DMS153 (cell line): ENCODE measurements at regions not wholly inside any gene's neighbourhood (a gene's known extent, or its start where the extent isn't known, plus 50 kb on each side); places are given as distances from the start of the nearest gene placed in this dataset.
A peak's percentile ranks its signal among the peaks of the same experiment; 100 is the strongest.

ENCODE experiments used
- DNase-seq: peaks from one replicate; lab custom pipeline; 2025; lab: John Stamatoyannopoulos, UW

GRCh38 chr5:93884254-93884653 lies 142.9 kb upstream of the POU5F2 start:
- DNase-seq, result no peak

- DNase-seq, result no peak
Observed at GRCh38 chr5:93883459-93883858, 142.1 kb upstream of the POU5F2 start.

- DNase-seq, result no peak
Observed at GRCh38 chr5:93875693-93876092, 134.3 kb upstream of the POU5F2 start.

DNA sequence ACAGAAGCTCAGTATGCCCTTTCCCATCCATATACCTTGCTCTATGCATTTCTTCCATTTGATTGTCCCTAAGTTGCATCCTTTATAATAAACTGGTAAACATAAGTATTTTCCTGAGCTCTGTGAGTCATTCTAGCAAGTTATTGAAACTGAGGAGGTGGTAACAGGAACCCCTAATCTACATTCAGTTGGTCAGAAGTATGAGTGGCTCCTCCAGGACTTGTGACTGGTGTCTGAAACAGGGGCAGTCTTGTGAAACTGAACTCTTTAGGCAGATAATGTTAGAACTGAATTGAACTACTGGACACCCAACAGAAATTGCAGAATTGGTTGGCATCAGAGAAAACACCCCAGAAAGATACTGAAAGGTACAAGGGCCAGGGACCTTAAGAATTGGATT lies 133.1 kb upstream of the POU5F2 start:
- no peak for DNase-seq

DNA sequence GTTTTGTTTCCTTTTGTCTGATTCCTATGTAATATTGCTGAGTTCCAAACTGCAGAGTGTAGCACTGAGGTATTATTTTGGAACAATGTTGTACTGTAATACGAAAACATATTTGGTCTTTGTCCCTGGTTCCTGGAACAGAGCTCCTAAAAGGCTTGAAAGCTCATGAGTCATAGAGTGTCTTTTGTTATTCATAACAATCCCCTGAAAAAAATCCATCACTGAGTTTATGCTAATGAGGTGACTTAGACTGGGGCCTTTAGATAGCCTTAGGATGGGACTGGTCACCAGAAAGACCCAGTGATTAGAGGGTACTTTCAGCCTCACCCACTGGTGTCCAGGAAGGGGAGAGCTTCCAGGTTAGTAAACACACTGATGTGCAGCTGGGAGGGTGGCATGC lies 132.7 kb upstream of the POU5F2 start:
- DNase-seq, result no peak

- no peak for DNase-seq
Observed at GRCh38 chr5:93873211-93873736, 131.9 kb upstream of the POU5F2 start.

DNA sequence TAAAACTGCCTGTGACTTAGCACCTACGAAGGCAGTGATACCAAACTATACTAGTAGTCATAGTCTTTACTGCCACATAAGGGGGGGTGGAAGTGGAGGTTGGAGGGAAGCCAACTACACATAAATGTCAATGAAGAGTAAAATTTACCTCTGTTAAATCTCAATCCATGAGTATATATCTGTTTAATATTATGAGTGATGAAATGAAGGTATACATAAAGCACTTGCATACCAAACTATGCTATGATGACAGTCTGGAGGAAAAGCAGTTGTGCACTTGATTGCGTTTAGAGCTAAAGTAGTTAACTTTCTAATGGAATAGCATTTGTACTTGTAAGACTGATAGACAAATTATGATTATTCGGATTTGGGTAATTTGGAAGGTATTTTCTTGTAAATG lies 129.2 kb upstream of the POU5F2 start:
- DNase-seq, result no peak

DNA sequence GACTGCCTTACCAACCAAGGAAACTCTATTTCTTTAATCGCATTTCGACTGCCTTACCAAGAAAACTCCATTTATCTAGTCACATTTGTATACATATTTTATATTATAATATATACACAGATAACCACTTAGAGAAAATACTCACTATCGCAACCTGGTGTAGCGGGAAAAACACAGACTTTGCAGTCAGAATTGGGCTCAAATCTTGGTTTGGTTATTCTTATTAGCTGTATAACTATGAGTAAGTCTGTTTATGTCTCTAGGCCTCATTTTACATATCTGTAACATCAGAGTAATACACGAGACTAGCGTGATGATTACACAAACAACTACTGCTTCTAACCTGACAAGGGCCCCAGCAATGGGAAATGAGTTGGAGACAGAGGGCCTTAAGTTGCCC lies 127.5 kb upstream of the POU5F2 start:
- DNase-seq, result no peak

- no peak for DNase-seq
Observed at GRCh38 chr5:93850311-93850710, 108.9 kb upstream of the POU5F2 start.

- DNase-seq, result no peak
Observed at GRCh38 chr5:93845376-93845775, 104.0 kb upstream of the POU5F2 start.

GRCh38 chr5:93831449-93831848 lies 90.0 kb upstream of the POU5F2 start:
- no peak for DNase-seq

DNA sequence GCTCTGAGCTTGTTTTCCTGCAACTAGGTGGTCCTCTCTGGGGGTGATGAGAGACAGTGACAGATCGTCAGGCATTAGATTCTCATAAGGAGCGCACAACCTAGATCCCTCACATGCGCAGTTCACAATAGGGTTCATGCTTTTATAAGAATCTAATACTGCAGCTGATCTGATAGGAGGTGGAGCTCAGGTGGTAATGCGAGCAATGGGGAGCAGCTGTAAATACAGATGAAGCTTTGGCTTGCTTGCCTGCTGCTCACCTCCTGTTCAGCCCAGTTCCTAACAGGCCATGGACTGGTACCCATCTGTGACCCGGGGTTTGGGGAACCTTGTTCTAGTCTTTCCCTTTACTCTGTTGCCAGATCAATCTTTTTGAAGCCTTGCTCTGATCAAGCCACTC lies 89.5 kb upstream of the POU5F2 start:
- no peak for DNase-seq

DNA sequence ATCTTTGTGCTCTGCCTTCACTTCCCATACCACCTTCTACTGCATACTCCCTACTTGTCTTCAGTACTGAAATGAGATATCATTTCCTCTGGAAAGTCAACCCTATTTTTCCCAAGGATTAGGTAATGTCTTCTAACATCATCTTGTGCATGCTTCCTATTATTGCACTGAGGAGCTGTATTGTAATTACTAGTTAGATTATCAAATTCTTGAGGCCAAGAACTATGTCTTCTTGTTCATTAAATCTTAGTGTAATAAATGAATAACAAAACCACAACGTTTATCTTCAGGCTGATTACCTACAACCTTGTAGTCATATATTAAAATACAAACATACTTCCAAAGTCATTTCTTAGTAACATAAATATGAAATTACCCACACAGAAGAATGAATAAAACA lies 87.9 kb upstream of the POU5F2 start:
- DNase-seq, result no peak

- DNase-seq, result no peak
Observed at GRCh38 chr5:93821891-93822415, 80.6 kb upstream of the POU5F2 start.

DNA sequence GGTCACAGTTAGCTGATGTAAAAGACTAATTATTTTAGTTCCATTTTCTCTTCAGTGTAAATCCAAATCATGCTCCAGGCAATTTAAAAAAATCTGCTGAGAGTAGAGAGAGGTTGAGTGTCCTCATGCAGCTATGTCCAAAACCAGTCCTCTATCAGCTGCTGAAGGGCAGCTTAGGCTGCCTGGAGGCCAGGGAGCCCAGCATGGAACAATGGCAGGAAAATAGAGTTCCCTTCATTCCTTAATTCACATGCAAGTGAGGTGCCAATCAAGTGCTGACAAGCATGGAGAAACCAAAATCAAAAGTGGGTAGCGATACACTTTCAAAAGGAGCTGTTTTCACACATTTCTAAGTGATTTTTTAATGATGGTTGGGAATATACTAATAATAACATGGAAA lies 78.3 kb upstream of the POU5F2 start:
- no peak for DNase-seq

DNA sequence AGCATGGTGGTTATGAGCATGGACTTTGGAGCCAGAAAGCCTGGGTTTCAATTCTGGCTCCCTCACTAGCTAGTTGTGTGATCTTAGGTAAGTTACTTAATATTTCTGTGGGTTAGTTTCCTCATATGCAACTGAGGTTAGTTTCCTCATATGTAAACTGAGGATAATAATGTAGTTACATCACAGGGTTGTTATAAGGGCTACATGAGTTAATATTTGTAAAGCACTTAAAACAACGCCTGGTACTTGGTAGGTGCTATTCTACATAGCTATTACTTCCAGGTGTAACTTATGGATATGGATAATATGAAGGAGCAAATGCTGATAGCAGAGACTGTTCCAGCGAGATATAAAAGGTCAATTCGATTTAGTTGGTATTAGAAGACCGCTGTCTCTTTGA lies 69.4 kb upstream of the POU5F2 start:
- DNase-seq, result no peak

GRCh38 chr5:93809430-93809829 lies 68.0 kb upstream of the POU5F2 start:
- DNase-seq, result no peak

GRCh38 chr5:93807846-93808245 lies 66.4 kb upstream of the POU5F2 start:
- no peak for DNase-seq

- DNase-seq, result no peak
Observed at GRCh38 chr5:93805616-93806379, 64.4 kb upstream of the POU5F2 start.

- DNase-seq, result no peak
Observed at GRCh38 chr5:93800988-93801811, 59.8 kb upstream of the POU5F2 start.

DNA sequence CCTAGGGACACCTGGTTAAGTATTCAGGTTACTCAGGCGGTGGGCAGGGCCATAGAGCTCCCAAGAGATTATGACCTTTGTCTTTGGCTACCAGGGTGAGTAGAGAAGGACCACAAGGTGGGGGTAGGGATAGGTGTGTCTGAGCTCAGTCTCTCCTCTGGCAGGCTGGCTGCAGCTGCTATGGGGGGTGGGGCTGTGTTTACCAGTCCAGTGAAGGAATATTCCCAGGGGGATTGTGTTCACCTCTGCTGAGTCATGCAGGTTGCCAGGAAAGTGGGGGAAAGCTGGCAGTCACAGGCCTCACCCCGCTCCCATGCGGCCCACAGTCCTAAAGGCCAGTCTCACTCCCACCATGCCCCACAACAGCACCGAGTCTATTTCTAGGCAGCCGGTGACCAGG lies 53.6 kb upstream of the POU5F2 start:
- DNase-seq, result peak; percentile 60

DNA sequence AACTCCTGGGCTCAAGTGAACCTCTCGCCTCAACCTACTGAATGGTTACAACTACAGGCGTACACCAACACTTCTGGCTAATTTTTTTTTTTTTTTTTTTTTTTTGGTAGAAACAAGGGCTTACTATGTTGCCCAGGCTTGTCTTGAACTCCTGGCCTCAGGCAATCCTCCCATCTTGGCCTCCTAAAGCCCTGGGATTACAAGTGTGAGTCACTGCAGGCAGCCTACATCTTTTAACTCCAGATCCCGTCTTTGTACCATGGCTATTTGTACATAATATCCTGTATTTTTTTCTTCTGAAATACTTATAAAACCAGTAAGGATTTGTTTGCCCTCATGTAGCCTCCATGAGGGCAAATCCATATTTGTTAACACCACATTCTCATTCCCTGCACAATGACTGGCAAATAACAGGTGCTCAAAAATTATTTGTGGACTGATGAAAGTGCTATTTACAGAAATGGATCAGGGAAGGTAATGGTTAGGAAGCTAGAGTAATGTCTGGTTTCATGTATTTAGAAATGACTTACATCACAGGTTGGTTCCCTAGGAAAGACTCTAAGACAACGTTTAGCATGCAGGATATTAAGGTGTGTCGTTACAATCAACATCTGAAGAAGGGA lies 51.9 kb upstream of the POU5F2 start:
- DNase-seq, result no peak
